ENCODE measurements at regions not wholly inside any gene's neighbourhood (a gene's known extent, or its start where the extent isn't known, plus 50 kb on each side); places are given as distances from the start of the nearest gene placed in this dataset.

DNA sequence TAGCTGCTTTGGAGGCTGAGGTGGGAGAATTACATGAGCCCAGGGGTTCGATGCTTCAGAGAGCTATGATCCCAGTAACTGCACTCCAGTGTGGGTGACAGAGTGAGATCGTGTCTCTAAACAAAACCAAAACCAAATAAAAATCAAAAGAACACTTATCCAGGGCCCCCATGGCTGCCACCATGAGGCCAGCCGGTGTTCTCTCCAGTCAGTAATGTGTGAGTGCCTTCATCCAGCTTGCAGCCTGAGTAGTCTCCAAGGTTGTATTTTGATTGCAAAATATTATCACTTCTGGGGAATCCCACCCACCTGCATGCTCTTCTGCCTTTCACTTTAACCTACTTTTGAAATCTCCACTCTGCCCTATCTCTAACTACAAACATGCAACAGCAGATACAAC lies 221.0 kb upstream of the WSB1 start:
- no peaks in the 10 kb centered on the region for H3K27me3 ChIP-seq (ENCODE audit: insufficient read depth, poor library complexity, severe bottlenecking)
- no peak for DNase-seq (ENCODE audit: low read depth in 1 of 2, low spot score in 1 of 2)
- TF ChIP-seq POLR2AphosphoS5 (IDR thresholded peaks at IDR 0.05; ENCODE audit: low read depth) = no peak
- no peak for TF ChIP-seq CTCF (IDR thresholded peaks at IDR 0.05; ENCODE audit: insufficient read depth, low read length)
- TF ChIP-seq SPI1 (IDR thresholded peaks at IDR 0.05; ENCODE audit: borderline replicate concordance, low read depth) = no peak
- TF ChIP-seq GABPA (IDR thresholded peaks at IDR 0.05; ENCODE audit: low read depth) = no peak
- TF ChIP-seq, protein P1, sequence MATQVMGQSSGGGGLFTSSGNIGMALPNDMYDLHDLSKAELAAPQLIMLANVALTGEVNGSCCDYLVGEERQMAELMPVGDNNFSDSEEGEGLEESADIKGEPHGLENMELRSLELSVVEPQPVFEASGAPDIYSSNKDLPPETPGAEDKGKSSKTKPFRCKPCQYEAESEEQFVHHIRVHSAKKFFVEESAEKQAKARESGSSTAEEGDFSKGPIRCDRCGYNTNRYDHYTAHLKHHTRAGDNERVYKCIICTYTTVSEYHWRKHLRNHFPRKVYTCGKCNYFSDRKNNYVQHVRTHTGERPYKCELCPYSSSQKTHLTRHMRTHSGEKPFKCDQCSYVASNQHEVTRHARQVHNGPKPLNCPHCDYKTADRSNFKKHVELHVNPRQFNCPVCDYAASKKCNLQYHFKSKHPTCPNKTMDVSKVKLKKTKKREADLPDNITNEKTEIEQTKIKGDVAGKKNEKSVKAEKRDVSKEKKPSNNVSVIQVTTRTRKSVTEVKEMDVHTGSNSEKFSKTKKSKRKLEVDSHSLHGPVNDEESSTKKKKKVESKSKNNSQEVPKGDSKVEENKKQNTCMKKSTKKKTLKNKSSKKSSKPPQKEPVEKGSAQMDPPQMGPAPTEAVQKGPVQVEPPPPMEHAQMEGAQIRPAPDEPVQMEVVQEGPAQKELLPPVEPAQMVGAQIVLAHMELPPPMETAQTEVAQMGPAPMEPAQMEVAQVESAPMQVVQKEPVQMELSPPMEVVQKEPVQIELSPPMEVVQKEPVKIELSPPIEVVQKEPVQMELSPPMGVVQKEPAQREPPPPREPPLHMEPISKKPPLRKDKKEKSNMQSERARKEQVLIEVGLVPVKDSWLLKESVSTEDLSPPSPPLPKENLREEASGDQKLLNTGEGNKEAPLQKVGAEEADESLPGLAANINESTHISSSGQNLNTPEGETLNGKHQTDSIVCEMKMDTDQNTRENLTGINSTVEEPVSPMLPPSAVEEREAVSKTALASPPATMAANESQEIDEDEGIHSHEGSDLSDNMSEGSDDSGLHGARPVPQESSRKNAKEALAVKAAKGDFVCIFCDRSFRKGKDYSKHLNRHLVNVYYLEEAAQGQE (IDR thresholded peaks at IDR 0.05; ENCODE audit: insufficient replicate concordance, low read depth) = no peak
- no peak overlapping the region for H3K27ac ChIP-seq (replicated peaks)
- H3K4me3 ChIP-seq (replicated peaks; ENCODE audit: insufficient read depth, low read length) = no peak overlapping the region

GRCh38 chr17:27076814-27077213 lies 217.1 kb upstream of the WSB1 start:
- DNase-seq (ENCODE audit: low read depth in 1 of 2, low spot score in 1 of 2) = no peak
- TF ChIP-seq POLR2AphosphoS5 (IDR thresholded peaks at IDR 0.05; ENCODE audit: low read depth) (no peak), SPI1 (IDR thresholded peaks at IDR 0.05; ENCODE audit: borderline replicate concordance, low read depth) (no peak), GABPA (IDR thresholded peaks at IDR 0.05; ENCODE audit: low read depth) (no peak), CTCF (IDR thresholded peaks at IDR 0.05; ENCODE audit: insufficient read depth, low read length) (no peak)
- TF ChIP-seq, protein P1 (IDR thresholded peaks at IDR 0.05; ENCODE audit: insufficient replicate concordance, low read depth) = no peak

DNA sequence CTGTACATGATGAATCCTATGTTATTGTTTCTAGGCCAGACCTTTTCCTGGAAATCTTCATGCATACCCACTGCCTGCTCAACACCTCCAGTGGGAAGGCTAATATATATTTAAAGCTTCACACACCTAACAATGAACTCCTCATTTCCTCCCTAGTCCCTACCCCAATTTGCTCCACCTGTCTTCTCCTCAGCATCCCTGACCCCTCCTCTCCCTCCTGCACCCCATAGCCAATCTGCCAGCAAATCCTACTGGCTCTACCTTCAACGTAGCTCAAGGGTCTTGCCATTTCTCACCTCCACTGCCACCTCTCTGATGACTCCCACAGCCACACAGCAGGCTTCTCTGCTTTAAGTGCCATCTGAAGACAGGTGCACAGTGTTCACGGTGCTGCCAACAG lies 215.6 kb upstream of the WSB1 start:
- no peak for DNase-seq (ENCODE audit: low read depth in 1 of 2, low spot score in 1 of 2)
- Histone ChIP-seq H3K27ac (replicated peaks) (no peak overlapping the region), H3K4me3 (replicated peaks; ENCODE audit: insufficient read depth, low read length) (no peak overlapping the region), H3K27me3 (ENCODE audit: insufficient read depth, poor library complexity, severe bottlenecking) (no peaks in the 10 kb centered on the region)
- TF ChIP-seq POLR2AphosphoS5 (IDR thresholded peaks at IDR 0.05; ENCODE audit: low read depth) (no peak), GABPA (IDR thresholded peaks at IDR 0.05; ENCODE audit: low read depth) (no peak), CTCF (IDR thresholded peaks at IDR 0.05; ENCODE audit: insufficient read depth, low read length) (no peak), SPI1 (IDR thresholded peaks at IDR 0.05; ENCODE audit: borderline replicate concordance, low read depth) (no peak)
- TF ChIP-seq, protein P1 (IDR thresholded peaks at IDR 0.05; ENCODE audit: insufficient replicate concordance, low read depth) = no peak

More at GRCh38 chr17:27076814-27077213, 217.1 kb upstream of the WSB1 start:
- Histone ChIP-seq H3K4me3 (replicated peaks; ENCODE audit: insufficient read depth, low read length) (no peak overlapping the region), H3K27me3 (ENCODE audit: insufficient read depth, poor library complexity, severe bottlenecking) (no peaks in the 10 kb centered on the region), H3K27ac (replicated peaks) (no peak overlapping the region)
